Neural progenitor cell (in vitro differentiated cells): ENCODE measurements at regions not wholly inside any gene's neighbourhood (a gene's known extent, or its start where the extent isn't known, plus 50 kb on each side); places are given as distances from the start of the nearest gene placed in this dataset.

Experiments
- EZH2 ChIP-seq: fragments of 200-600 bp; sonication (generic); IDR thresholded peaks from 2 replicates; pipeline ENCODE4 v1.6.1; 2017; ENCODE audit warnings: antibody characterized with exemption, mild to moderate bottlenecking, moderate library complexity
- TF ChIP-seq, protein P1 (sequence below): fragments of 200-600 bp; sonication (generic); IDR thresholded peaks from 2 replicates; pipeline ENCODE4 v1.5.1; 2017; ENCODE audit warnings: antibody characterized with exemption, mild to moderate bottlenecking

- TF ChIP-seq, protein P1, sequence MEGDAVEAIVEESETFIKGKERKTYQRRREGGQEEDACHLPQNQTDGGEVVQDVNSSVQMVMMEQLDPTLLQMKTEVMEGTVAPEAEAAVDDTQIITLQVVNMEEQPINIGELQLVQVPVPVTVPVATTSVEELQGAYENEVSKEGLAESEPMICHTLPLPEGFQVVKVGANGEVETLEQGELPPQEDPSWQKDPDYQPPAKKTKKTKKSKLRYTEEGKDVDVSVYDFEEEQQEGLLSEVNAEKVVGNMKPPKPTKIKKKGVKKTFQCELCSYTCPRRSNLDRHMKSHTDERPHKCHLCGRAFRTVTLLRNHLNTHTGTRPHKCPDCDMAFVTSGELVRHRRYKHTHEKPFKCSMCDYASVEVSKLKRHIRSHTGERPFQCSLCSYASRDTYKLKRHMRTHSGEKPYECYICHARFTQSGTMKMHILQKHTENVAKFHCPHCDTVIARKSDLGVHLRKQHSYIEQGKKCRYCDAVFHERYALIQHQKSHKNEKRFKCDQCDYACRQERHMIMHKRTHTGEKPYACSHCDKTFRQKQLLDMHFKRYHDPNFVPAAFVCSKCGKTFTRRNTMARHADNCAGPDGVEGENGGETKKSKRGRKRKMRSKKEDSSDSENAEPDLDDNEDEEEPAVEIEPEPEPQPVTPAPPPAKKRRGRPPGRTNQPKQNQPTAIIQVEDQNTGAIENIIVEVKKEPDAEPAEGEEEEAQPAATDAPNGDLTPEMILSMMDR, result no peak
- no peak for TF ChIP-seq EZH2
These were observed 219.0 kb downstream of the ACTR3 start for GRCh38 chr2:114108824-114109416.
